ENCODE measurements at regions not wholly inside any gene's neighbourhood (a gene's known extent, or its start where the extent isn't known, plus 50 kb on each side); places are given as distances from the start of the nearest gene placed in this dataset.
"Not testable (repeated sequence)": the region's sequence is repeated elsewhere in the genome, so short reads cannot be mapped to it uniquely, and the experiment has no call there.

GRCh38 chr9:29588361-29588760 is 2015.1 kb upstream of the C9orf72 start:
- in situ Hi-C loops (cut with MboI; ENCODE audit: low sequenced_read_pairs): no loop called here

- in situ Hi-C loops (cut with MboI; ENCODE audit: low sequenced_read_pairs): no loop called here
Measured at GRCh38 chr9:29609282-29609681, 2036.0 kb upstream of the C9orf72 start.

DNA sequence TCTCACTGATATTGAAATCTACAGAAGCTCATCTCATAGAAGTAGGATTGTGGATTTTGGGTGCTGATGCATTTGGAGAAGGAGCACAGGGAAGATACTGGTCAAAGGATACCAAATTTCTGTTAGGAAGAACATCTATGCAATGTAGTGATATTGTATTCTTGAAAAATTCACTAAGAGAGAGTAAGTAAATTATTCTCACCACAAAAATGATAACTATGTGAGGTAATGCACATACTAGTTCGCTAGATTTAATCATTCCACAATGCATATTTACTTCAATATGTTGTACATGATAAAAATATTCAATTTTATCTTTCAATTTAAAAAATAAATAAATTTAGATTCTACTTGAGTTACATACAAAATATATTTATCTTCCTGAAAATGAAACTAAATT is 2040.5 kb upstream of the C9orf72 start:
- in situ Hi-C loops (cut with MboI; ENCODE audit: low sequenced_read_pairs): no loop called here

GRCh38 chr9:29616844-29617243 is 2043.6 kb upstream of the C9orf72 start:
- in situ Hi-C loops (cut with MboI; ENCODE audit: low sequenced_read_pairs): no loop called here

DNA sequence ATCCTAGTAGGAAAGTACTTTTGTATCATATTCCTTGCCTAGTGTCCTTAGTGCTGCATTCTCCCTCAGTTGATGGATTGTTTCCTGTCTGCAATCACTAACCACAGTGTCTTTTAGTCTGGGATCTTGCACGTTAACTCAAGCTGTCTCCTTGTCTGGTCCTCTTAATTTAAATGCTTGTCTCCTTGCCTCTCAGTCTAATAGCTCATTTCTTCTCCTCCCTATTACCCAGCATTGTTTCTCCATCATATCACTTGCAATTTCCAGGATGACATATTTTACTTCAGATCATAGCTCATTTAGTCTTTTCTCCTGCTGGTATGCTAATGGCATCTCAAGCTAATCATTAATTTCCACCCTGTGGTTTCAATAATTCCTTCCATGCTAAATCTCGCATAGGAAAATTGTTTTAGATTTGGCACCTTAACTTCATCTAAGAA is 2052.0 kb upstream of the C9orf72 start:
- in situ Hi-C loops (cut with MboI; ENCODE audit: low sequenced_read_pairs): no loop called here

DNA sequence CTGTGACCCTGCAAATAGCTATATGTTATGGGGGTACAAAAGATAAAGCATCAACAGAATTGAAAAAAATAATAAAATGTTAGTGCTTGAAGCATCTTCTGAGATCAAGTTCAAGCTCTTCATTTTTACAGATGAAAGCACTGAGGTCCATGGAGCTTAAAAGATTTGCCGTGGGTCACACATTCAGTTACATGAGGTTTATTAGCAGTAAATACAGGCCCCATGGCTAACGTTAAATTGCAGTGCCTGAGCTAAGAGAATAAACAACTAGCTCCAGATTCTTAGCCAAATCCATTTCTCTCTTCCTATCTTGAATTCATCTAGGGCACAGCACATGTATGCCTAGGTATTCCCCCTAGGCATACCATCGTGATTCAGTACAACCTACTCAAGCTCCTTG is 2052.7 kb upstream of the C9orf72 start:
- in situ Hi-C loops (cut with MboI; ENCODE audit: low sequenced_read_pairs): no loop called here

DNA sequence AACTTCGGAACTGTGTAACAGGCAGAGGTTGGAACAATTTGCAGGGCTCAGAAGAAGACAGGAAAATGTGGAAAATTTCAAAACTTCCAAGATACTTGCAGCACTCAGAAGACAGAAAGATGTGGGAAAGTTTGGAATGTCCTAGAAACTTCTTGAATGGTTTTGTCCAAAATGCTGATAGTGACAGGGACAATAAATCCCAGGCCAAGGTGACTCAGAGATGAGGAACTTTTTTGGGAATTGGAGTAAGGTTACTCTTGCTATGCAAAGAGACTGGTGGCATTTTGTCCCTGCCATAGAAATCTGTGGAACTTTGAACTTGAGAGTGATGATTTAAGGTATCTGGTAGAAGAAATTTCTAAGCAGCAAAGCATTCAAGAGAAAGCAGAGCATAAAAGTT is 2055.6 kb upstream of the C9orf72 start:
- in situ Hi-C loops (cut with MboI; ENCODE audit: low sequenced_read_pairs): not testable (repeated sequence)

GRCh38 chr9:29637471-29638237 is 2064.4 kb upstream of the C9orf72 start:
- in situ Hi-C loops (cut with MboI; ENCODE audit: low sequenced_read_pairs): no loop called here

- in situ Hi-C loops (cut with MboI; ENCODE audit: low sequenced_read_pairs): no loop called here
Measured at GRCh38 chr9:29640507-29640906, 2067.2 kb upstream of the C9orf72 start.

DNA sequence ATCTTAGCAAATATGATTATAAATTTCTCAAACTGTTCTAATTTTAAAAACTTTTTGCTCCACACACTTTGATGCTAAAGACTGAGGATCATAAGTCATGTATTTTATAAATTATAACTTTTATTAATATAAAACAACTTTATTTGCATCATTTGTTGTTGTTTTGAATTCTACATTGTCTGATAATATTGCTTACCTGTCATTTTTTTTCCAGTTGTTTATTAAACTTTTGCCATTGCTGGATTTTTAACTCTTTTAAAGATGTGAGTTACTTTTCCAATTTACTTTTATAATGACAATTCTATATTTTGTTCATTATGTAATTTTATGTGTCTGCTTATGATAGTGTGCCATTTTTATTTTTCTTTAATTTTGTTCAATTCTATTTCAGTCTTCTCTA is 2071.2 kb upstream of the C9orf72 start:
- in situ Hi-C loops (cut with MboI; ENCODE audit: low sequenced_read_pairs): no loop called here

DNA sequence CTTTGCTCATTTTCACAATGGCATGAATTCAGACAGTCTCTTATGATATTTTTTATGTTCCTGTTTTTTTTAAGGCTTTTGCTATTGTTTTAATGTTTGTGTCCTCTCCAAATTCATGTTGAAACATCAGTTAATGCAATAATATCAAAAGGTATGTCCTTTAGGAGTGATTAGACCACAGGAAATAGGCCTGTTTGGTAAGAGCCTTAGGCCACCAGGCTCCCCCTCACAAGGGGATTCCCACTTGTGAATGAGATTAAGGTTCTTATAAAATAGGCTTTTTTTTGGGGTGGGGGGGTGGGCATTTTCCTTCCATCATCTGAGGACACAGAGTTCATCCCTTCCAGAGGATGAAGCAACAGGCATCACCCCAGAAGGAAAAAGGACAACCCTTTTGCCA is 2074.2 kb upstream of the C9orf72 start:
- in situ Hi-C loops (cut with MboI; ENCODE audit: low sequenced_read_pairs): no loop called here

- in situ Hi-C loops (cut with MboI; ENCODE audit: low sequenced_read_pairs): no loop called here
Measured at GRCh38 chr9:29648132-29648531, 2074.9 kb upstream of the C9orf72 start.

DNA sequence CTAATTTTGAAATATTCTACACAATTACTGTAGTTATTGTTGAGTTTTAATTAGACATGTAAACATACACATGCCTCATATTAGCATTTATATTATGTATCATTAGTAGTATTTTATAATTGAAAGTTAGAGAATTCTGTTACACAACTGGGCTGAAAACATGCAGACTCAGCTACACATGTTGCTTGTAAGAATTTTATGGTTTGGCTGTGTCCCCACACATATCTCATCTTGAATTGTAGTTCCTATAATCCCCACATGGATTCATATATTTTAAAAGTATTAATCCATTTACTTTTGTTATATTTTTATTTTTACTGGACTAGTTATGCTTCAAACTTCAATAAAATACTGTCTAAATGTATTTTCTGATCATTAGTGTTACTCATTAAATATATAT is 2075.3 kb upstream of the C9orf72 start:
- in situ Hi-C loops (cut with MboI; ENCODE audit: low sequenced_read_pairs): no loop called here

- in situ Hi-C loops (cut with MboI; ENCODE audit: low sequenced_read_pairs): no loop called here
Measured at GRCh38 chr9:29656641-29657406, 2083.5 kb upstream of the C9orf72 start.

DNA sequence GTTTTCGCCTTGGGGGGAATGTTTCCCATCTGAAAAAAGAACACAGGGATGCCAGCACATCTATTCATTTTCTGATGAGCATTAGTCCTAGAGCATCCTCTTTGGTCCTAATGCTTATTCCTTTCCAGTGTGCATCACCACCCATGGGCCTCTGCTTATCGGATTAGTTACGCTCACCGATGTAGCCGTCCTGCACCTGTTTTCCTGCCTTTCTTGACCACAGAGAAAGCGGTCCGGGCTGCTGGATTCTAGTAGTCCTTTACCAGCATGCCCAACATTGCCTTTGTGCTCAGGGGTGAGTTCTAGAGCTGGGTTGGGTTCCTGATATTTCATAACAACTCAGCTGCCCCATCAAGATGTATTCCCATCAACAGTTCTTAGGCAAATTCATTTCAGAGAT is 2084.5 kb upstream of the C9orf72 start:
- in situ Hi-C loops (cut with MboI; ENCODE audit: low sequenced_read_pairs): no loop called here

- in situ Hi-C loops (cut with MboI; ENCODE audit: low sequenced_read_pairs): no loop called here
Measured at GRCh38 chr9:29659014-29659413, 2085.7 kb upstream of the C9orf72 start.

GRCh38 chr9:29659736-29660135 is 2086.5 kb upstream of the C9orf72 start:
- in situ Hi-C loops (cut with MboI; ENCODE audit: low sequenced_read_pairs): no loop called here

GRCh38 chr9:29668732-29669131 is 2095.5 kb upstream of the C9orf72 start:
- in situ Hi-C loops (cut with MboI; ENCODE audit: low sequenced_read_pairs): no loop called here

GRCh38 chr9:29669613-29670012 is 2096.3 kb upstream of the C9orf72 start:
- in situ Hi-C loops (cut with MboI; ENCODE audit: low sequenced_read_pairs): no loop called here

GRCh38 chr9:29685531-29685930 is 2112.2 kb upstream of the C9orf72 start:
- in situ Hi-C loops (cut with MboI; ENCODE audit: low sequenced_read_pairs): no loop called here

- in situ Hi-C loops (cut with MboI; ENCODE audit: low sequenced_read_pairs): no loop called here
Measured at GRCh38 chr9:29691145-29691544, 2117.9 kb upstream of the C9orf72 start.

DNA sequence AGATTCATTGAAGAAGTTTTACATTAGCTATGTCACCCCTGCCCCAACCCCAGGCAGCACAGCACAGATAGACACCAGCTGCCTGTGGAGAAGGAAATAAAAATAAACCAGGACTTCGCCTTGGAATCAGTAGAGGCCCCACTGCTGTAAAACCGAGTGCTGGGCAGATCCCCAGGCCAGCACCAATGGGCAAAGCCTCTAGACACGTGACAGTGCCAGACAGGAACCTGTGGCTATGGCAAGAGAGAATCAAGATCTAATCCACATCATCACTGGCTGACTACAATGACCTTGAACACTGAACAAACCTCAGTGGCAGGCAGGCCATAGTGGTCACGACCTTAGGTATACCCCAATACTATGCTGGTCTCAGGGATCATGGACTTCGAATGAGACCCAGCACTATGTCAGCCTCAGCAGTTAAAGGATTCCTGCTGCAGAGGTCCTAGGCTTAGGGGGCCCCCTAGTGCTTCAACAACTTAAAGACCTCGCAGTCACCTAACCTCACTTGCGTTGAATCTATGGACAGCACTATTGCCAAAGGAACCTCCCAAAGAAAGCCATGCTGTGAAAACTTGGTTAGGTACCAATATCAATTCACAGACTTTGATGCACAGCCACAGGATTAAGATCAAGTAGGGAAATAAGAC is 2118.6 kb upstream of the C9orf72 start:
- in situ Hi-C loops (cut with MboI; ENCODE audit: low sequenced_read_pairs): no loop called here

All from HL-60/S4 (cell line).